IPS DF 6.9 (cell line): ENCODE measurements at regions not wholly inside any gene's neighbourhood (a gene's known extent, or its start where the extent isn't known, plus 50 kb on each side); places are given as distances from the start of the nearest gene placed in this dataset.

ENCODE experiments used
- DNase-seq: peaks from one replicate; pipeline ENCODE4 v3.0.0-alpha.2; 2013; ENCODE audit warnings: low read depth, low spot score
- H3K27ac ChIP-seq: one replicate; pipeline ENCODE4 v1.5.1; 2013; ENCODE audit warnings: low read length, control low read depth
- H3K27me3 ChIP-seq: 2 replicates; pipeline ENCODE4 v1.6.1; 2013; ENCODE audit warnings: mild to moderate bottlenecking, low read length; ENCODE audit not compliant: control insufficient read depth, insufficient read depth
- H3K36me3 ChIP-seq: 2 replicates; pipeline ENCODE4 v1.6.1; 2013; ENCODE audit warnings: low read length; ENCODE audit not compliant: control insufficient read depth, insufficient read depth
- H3K4me1 ChIP-seq: 2 replicates; pipeline ENCODE4 v1.6.1; 2013; ENCODE audit warnings: low read length; ENCODE audit not compliant: control insufficient read depth, insufficient read depth
- H3K4me3 ChIP-seq: 2 replicates; pipeline ENCODE4 v1.5.1; 2013; ENCODE audit warnings: mild to moderate bottlenecking, low read length
- H3K9me3 ChIP-seq: 2 replicates; pipeline ENCODE4 v1.6.1; 2013; ENCODE audit warnings: low read length, inconsistent platforms; ENCODE audit not compliant: control insufficient read depth, insufficient read depth
- WGBS: extraction: QIAGEN DNeasy Blood & Tissue Kit; methylation state at CpG from one replicate; pipeline ENCODE4 v1.1.7; 2013; ENCODE audit warnings: mixed read lengths, missing lambda C conversion rate; ENCODE audit not compliant: insufficient read length, insufficient coverage; 5-methylcytosine and 5-hydroxymethylcytosine counted together

GRCh38 chr20:42020316-42020715 lies 402.1 kb upstream of the CHD6 start:
- no CpG with 5 or more reads among the region's 4 CpGs for WGBS
- H3K36me3 ChIP-seq = no peaks in the 10 kb centered on the region

GRCh38 chr20:42018979-42019378 lies 400.8 kb upstream of the CHD6 start:
- Histone ChIP-seq H3K9me3 (no peaks in the 10 kb centered on the region), H3K4me3 (no peak overlapping the region), H3K27ac (no peak overlapping the region), H3K4me1 (no peaks in the 10 kb centered on the region), H3K27me3 (no peaks in the 10 kb centered on the region), H3K36me3 (no peaks in the 10 kb centered on the region)
- no peak for DNase-seq

More at GRCh38 chr20:42020316-42020715, 402.1 kb upstream of the CHD6 start:
- H3K4me1 ChIP-seq = no peaks in the 10 kb centered on the region
- no peak overlapping the region for H3K27ac ChIP-seq
- H3K27me3 ChIP-seq = no peaks in the 10 kb centered on the region
- no peak overlapping the region for H3K4me3 ChIP-seq
- no peak for DNase-seq
- no peaks in the 10 kb centered on the region for H3K9me3 ChIP-seq

- H3K4me1 ChIP-seq = no peaks in the 10 kb centered on the region; the same call in 1 of the 2 replicates
- no peaks in the 10 kb centered on the region for H3K36me3 ChIP-seq
- no peaks in the 10 kb centered on the region for H3K27me3 ChIP-seq
- H3K4me3 ChIP-seq = no peak overlapping the region
- no CpG with 5 or more reads among the region's 3 CpGs for WGBS
- H3K27ac ChIP-seq = no peak overlapping the region
- DNase-seq = no peak
- H3K9me3 ChIP-seq = peaks cover 1% of the 10 kb centered on the region
Observed at GRCh38 chr20:42010090-42010489, 391.9 kb upstream of the CHD6 start.

GRCh38 chr20:42007251-42007650 lies 389.1 kb upstream of the CHD6 start:
- no peaks in the 10 kb centered on the region for H3K36me3 ChIP-seq
- no peaks in the 10 kb centered on the region for H3K27me3 ChIP-seq
- WGBS = no CpG with 5 or more reads among the region's 4 CpGs
- DNase-seq = no peak
- no peaks in the 10 kb centered on the region; the same call in 1 of the 2 replicates for H3K4me1 ChIP-seq
- no peak overlapping the region for H3K27ac ChIP-seq
- H3K4me3 ChIP-seq = no peak overlapping the region
- peaks cover 1% of the 10 kb centered on the region for H3K9me3 ChIP-seq

- Histone ChIP-seq H3K27me3 (no peaks in the 10 kb centered on the region), H3K9me3 (peaks cover 1% of the 10 kb centered on the region), H3K4me1 (no peaks in the 10 kb centered on the region; the same call in 1 of the 2 replicates), H3K4me3 (no peak overlapping the region), H3K36me3 (no peaks in the 10 kb centered on the region), H3K27ac (no peak overlapping the region)
- DNase-seq = no peak
Observed at GRCh38 chr20:42005211-42005610, 387.0 kb upstream of the CHD6 start.

GRCh38 chr20:42003380-42003779 lies 385.2 kb upstream of the CHD6 start:
- Histone ChIP-seq H3K9me3 (no peaks in the 10 kb centered on the region), H3K4me3 (no peak overlapping the region), H3K36me3 (no peaks in the 10 kb centered on the region; the same call in 1 of the 2 replicates), H3K27ac (no peak overlapping the region), H3K4me1 (no peaks in the 10 kb centered on the region; the same call in 1 of the 2 replicates), H3K27me3 (no peaks in the 10 kb centered on the region)
- WGBS = no CpG with 5 or more reads among the region's 2 CpGs
- no peak for DNase-seq

GRCh38 chr20:41998539-41999341 lies 380.6 kb upstream of the CHD6 start:
- Histone ChIP-seq H3K4me1 (no peaks in the 10 kb centered on the region), H3K27ac (no peak overlapping the region), H3K4me3 (no peak overlapping the region), H3K36me3 (no peaks in the 10 kb centered on the region; the same call in 1 of the 2 replicates), H3K9me3 (no peaks in the 10 kb centered on the region), H3K27me3 (no peaks in the 10 kb centered on the region)
- no peak for DNase-seq
- no CpG with 5 or more reads among the region's 92 CpGs for WGBS

- Histone ChIP-seq H3K27ac (no peak overlapping the region), H3K4me3 (no peak overlapping the region), H3K9me3 (no peaks in the 10 kb centered on the region), H3K4me1 (no peaks in the 10 kb centered on the region), H3K36me3 (no peaks in the 10 kb centered on the region; the same call in 1 of the 2 replicates), H3K27me3 (no peaks in the 10 kb centered on the region)
- no CpG with 5 or more reads among the region's 3 CpGs for WGBS
- DNase-seq = no peak
Observed at GRCh38 chr20:41996951-41997350, 378.8 kb upstream of the CHD6 start.

- Histone ChIP-seq H3K4me1 (no peaks in the 10 kb centered on the region), H3K36me3 (no peaks in the 10 kb centered on the region), H3K9me3 (no peaks in the 10 kb centered on the region), H3K27ac (no peak overlapping the region), H3K4me3 (no peak overlapping the region), H3K27me3 (no peaks in the 10 kb centered on the region)
- WGBS = no CpG with 5 or more reads among the region's 4 CpGs
- DNase-seq = no peak
Observed at GRCh38 chr20:41992481-41992880, 374.3 kb upstream of the CHD6 start.

GRCh38 chr20:41991412-41991811 lies 373.2 kb upstream of the CHD6 start:
- Histone ChIP-seq H3K4me3 (no peak overlapping the region), H3K36me3 (no peaks in the 10 kb centered on the region), H3K27ac (no peak overlapping the region), H3K27me3 (no peaks in the 10 kb centered on the region), H3K4me1 (no peaks in the 10 kb centered on the region), H3K9me3 (no peaks in the 10 kb centered on the region)
- no peak for DNase-seq
- no CpG with 5 or more reads among the region's 1 CpG for WGBS
